HG03432 (cell line): ENCODE measurements at regions not wholly inside any gene's neighbourhood (a gene's known extent, or its start where the extent isn't known, plus 50 kb on each side); places are given as distances from the start of the nearest gene placed in this dataset.
A peak's percentile ranks its signal among the peaks of the same experiment; 100 is the strongest.

Experiments
- ATAC-seq: cut with Tn5 transposase; IDR thresholded peaks from one replicate; pipeline ENCODE4 v1.9.1; 2021; ENCODE audit warnings: mild to moderate bottlenecking, moderate library complexity; ENCODE audit not compliant: unreplicated experiment

DNA sequence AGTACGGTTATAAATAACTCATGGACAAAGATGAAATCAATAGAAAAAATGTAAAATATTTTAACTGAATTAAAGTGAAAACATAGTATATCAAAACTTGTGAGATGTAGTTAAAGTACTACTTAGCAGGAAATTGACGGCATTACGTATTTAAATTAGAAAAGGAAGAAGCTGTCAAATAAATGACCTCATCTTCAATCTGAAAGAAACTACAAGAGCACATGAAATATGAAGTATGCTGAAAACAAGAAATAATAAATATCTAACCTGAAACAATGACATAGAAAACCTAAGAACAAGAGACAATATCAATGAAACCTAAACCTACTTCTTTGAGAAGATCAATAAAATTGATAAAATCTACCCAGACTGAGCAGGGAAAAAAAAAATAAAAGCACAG, 122.2 kb upstream of the PDE4B start:
- no peak for ATAC-seq

DNA sequence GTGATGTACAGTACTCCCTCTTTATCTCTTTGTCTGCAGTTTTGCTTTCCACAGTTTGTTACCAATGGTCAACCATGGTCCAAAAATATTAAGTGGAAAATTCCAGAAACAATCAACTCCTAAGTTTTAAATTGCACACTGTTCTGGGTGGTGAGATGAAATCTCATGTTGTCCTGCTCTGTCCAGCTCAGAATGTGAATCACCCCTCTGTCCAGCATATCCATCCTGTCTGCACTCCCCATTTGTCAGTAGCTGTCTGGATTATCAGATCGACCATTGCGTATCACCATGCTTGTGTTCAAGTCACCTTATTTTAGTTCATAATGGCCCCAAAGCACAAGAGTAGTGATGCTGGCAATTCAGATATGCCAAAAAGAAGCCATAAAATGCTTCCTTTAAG, 118.2 kb upstream of the PDE4B start:
- ATAC-seq: no peak

DNA sequence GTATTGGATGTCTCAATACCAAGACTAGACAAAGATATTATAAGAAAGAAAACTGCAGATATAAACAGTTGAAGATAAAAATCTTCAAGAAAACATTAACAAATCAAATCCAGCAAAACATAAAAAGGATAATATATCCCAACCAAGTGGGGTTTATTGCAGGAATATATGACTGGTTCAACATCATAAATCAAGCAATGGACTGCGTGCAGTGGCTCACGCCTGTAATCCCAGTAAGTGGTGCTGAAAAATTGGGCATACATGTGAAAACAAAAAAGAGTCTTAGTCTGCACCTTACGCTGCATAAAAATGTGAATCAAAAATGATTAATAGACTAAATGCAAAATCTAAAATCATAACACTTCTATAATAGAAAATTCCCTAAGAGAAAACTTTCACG, 112.9 kb upstream of the PDE4B start:
- ATAC-seq: no peak

DNA sequence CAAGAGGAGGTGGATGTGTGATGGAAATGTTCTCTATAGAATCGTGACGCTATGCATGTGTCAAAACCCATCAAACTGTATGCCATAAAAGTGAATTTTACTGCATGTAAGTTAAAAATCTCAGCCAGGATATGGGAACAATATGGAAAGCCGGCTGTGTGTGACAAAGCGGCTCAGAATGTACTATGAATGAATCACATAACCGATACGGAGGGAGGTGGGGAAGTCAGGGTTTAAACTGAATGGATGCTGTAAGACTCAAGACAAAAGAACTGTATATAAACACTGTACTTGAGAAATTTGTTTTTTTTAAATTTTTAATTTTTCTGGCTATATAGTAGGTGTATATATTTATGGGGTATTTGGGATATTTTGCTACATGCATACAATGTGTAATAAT, 111.6 kb upstream of the PDE4B start:
- ATAC-seq: no peak

DNA sequence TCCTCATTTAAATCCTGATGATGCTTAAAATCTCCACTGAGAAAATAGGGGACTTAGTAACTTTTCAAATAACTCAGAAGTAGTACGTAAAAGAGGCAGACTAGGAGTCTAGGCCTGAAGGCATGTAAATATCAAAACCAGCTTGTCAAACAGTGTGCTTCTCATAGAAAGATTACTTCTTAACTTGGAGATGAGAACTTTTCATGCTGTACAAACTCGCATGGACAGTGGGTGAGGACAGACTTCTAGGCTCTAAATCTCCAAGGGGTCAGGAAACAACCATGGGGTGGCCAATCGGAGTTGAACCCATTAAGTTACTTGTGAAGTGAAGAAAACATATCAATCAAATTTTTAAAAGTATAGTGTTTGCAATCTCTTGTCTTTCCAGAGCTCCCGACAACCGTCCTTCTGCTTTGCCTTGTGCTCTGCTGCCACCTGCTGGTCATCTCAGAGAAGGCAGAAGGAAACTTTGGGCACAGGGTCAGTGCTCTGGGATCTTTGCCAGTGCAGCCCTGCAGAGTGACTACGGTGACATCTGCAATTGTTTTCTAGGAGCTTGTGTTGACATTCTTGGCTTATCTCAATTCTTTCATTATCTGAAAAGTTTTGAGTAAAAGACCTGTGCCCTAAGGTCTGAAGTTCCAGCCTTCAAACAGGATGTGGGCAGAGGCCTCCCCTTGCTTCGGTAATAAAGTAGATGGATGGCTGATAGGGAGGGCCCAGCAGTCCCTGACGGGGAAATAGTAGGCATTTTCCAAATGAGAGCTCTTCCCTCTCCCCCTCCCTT, 105.1 kb upstream of the PDE4B start:
- ATAC-seq: peak; percentile 94

DNA sequence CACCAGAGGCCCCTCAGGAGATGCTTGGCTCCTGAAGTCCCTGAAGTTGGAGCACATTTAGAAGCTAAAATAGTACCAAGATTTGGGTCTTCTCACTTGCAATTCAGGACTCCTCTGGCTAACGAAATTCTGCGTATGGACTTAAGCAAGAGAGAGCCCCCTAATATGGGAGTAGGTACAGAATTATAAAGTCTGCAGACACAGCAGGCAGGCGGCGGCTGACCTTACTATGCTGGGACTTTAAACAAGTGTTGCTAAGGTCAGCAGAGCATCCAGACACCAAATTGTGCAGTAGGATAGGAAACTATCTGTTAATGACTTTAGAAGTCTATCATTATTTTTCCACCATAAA, 104.5 kb upstream of the PDE4B start:
- ATAC-seq: no peak

- no peak for ATAC-seq
Measured at GRCh38 chr1:65688848-65689247, 103.8 kb upstream of the PDE4B start.

DNA sequence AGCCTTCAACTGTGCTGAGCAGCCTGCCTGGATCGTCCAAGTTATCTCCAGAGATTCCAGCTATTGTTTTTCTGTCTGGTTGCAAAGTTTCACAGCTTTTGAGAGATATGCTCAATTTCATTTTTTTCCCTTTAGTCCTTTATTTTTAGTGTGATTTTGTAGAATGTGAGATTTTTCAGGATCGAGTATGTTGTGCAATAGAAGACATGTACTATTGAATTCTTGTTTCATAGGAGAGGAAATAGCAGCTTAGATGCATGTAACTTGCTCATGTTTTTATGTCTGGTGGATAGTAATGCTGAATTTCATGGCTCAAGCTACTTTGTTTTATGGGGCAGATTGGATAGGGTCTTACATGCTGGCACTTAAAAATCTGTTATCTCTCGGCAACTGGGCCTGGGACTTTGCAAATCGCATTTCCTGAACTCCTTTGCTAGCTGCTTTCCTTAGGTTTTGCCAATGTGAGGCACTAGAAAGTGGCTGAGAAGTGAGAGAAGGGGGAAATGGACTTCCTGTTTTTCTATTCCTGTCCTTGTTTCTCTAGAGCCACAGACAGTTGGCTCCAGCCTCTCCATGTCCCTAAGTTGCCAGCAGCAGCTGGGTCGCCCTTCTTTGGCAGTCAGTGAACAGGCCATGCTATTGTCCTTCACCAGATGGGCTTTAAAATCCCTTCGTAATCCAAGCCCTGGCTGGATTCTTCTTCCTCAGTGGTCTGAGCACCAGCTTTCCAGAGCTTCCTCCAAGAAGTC, 101.4 kb upstream of the PDE4B start:
- no peak for ATAC-seq

DNA sequence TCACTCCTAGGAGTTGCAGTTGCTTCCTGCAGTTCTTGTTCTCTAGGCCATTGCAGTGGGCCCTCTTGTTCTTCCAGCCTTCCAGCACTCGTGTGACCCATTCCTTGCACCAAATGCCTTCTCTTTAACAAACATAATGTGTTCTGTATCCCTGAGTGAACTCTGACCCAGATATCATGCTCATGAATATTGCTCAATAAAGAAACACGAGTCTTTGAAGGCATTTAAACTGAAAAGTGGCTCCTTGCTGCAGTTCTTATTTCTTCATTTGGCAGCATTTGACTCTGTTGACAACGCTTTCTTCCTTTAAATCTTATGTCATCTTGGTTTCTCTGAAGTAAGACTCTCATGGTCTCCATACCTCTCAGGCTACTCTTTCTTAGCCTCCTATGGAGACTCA, 100.7 kb upstream of the PDE4B start:
- no peak for ATAC-seq

- ATAC-seq: no peak
Measured at GRCh38 chr1:65694126-65694525, 98.6 kb upstream of the PDE4B start.

DNA sequence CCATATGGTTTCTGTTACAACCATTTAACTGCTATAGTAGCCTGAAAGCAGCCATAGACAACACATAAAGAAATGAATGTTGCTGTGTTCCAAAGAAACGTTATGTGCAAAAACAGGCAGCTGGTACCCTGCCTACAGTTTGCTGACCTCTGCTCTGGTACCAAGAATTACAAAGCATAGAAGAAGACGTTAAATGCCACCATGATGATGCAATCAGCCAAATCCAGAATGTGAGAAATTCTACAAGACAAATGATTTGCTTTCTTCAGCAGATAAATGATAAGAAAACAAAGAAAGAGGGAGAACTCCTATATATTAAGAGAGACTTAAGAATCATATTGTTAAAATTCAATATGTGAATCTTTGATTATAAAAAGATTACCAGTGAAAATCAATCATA, 97.8 kb upstream of the PDE4B start:
- no peak for ATAC-seq

- no peak for ATAC-seq
Measured at GRCh38 chr1:65698590-65698989, 94.1 kb upstream of the PDE4B start.

DNA sequence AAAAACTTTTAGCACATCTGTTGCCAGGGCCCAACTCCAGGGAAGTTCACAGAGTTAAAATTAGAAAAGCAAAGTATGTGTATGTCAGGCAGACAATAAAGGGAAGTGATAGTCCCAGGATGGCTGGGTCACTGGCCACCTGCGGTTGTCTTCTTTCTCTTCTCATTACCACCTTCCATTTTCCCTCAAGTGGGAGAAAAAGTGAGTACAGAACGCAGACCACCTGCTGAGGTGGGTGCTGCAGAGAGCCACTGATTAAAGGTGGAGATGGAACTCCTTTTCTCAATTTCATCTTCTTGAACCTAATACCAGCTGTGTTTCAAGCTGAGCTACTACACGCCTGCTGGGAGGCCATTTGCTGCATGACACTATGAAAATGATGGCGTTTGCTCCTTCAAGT, 88.8 kb upstream of the PDE4B start:
- ATAC-seq: peak; percentile 65

- ATAC-seq: no peak
Measured at GRCh38 chr1:65704318-65704717, 88.4 kb upstream of the PDE4B start.

GRCh38 chr1:65717815-65718454, 74.8 kb upstream of the PDE4B start:
- no peak for ATAC-seq

GRCh38 chr1:65719391-65719790, 73.3 kb upstream of the PDE4B start:
- no peak for ATAC-seq

- ATAC-seq: no peak
Measured at GRCh38 chr1:65722461-65722860, 70.2 kb upstream of the PDE4B start.

- ATAC-seq: no peak
Measured at GRCh38 chr1:65724151-65724550, 68.5 kb upstream of the PDE4B start.

GRCh38 chr1:65725064-65725463, 67.6 kb upstream of the PDE4B start:
- no peak for ATAC-seq

- no peak for ATAC-seq
Measured at GRCh38 chr1:65728504-65728903, 64.2 kb upstream of the PDE4B start.

DNA sequence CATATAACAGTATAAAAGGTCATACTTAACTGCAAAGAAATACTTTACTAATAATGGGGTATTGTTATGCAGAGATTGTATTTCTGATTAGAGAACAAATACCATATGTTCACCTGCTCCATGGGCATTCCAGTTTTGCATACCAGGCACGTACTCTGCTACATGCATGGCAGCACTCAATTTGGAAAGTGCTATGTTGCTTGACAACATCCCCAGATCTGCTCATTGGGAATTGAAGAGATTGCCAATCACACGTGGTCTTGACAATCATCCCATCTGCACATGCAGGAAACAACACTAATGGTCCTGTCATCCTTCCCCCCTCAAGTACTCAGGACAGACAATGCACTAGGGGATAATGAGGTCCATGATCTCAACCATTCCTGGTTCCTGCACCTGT, 63.4 kb upstream of the PDE4B start:
- ATAC-seq: no peak

DNA sequence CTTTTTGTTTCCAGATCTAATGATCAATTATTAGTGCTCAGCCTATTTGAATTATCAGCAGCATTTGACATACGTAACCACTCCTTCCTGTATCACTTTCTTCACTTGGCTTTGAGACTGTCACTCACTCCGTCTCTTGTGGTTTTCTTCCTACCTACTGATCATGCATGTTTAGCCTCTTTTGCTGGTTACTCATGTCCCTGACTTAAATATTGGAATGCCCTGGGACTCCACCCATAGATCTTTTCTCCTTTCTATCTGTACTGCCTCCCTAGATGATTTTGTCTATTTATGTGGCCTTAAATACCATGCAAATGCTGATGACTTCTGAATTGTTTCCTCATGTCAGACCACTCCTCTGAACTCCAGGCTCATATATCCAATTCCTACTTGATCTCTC, 57.7 kb upstream of the PDE4B start:
- no peak for ATAC-seq
